Fibroblast of upper back skin (primary cell): ENCODE measurements at regions not wholly inside any gene's neighbourhood (a gene's known extent, or its start where the extent isn't known, plus 50 kb on each side); places are given as distances from the start of the nearest gene placed in this dataset.
"Not testable (repeated sequence)": the region's sequence is repeated elsewhere in the genome, so short reads cannot be mapped to it uniquely, and the experiment has no call there.

Source experiments
- DNase-seq: peaks from one replicate; pipeline ENCODE4 v3.0.0-alpha.2; 2013

- peak; percentile 88 for DNase-seq
These were observed 95.2 kb upstream of the UBE2E1 start for GRCh38 chr3:23710555-23710954.

DNA sequence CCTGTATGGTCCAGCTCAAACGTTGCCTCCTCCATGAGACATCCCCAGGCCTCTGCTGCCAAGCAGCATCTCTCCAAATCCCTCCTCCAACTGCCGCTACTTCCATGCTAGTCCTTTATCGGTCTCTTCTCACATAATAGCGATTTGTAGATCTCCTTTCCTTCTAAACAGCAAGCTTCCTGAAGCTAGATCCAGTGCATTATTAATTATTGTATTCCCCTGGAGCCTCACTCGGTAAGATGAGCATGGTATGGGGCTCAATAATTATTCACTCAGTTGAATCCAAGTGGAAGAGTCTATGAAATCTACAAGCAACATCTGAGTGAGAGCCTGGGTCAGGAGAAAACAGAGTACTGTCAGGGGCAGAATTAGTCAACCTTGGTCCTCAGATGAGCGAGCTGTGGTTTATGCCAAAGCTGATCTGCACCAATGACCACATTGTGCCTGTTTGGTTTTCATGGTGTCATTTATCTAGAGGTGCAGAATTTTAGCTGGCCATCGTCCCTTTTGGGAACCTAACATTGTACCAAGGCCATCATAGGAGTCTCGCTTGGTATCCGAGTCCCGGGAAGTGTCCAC lies 93.8 kb upstream of the UBE2E1 start:
- DNase-seq: no peak

DNA sequence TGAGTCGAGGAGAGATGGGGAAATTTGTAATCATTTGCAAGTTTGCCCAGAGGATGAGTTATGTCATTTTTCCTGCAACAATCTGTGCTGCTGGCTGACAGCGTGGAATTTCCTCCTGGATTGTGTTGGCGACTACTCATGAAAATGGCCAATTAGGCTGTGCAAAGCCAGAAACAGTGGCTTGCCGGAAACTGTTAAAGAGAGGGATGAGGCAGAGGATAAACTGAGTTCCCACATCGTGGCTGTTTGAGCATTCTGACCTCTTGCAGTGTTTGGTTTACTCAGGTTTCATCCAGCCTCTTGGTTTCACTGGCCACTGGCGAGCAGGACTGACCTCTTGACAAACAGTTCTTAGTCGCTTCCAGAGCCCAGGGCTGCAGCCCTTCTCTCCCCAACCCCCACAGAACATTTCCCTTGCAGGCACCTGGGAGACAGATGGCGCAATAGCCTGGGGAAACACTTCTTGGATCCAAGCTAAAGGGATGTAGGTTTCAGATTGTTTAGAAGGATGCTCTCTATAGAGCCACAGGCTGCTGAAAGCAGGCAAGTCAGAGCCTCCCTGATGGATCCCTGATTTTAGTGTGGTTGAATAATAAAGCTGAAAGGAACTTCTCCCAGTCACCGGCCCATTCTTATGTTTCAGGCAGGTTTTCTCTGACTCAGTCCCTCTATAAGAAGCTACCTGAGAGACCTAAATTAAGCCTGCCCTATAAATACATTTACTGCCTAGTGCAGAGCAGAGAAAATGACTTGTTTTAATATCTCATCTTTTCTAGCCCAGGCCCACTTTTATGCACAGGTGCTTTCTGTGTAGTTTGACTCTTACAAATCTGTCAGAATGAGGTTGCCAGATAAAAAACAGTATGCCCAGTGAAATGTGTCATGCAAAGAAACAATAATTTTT lies 92.8 kb upstream of the UBE2E1 start:
- peak; percentile 94 for DNase-seq

- DNase-seq: peak; percentile 86
These were observed 92.1 kb upstream of the UBE2E1 start for GRCh38 chr3:23713641-23714040.

DNA sequence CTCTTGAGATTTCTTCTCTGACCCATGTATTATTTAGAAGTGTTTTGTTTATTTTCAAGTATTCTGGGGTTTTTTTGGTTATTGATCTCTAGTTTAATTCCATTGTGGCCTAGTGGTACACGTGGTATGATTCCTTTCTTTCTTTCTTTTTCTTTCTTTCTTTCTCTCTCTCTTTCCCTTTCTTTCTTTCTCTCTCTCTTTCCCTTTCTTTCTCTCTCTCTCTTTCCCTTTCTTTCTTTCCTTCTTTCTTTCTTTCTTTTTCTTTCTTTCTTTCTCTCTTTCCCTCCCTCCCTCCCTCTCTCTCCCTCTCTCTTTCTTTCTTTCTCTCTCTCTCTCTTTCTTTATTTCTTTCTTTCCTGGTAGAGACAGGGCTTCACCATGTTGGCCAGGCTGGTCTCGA lies 85.7 kb upstream of the UBE2E1 start:
- no peak for DNase-seq

DNA sequence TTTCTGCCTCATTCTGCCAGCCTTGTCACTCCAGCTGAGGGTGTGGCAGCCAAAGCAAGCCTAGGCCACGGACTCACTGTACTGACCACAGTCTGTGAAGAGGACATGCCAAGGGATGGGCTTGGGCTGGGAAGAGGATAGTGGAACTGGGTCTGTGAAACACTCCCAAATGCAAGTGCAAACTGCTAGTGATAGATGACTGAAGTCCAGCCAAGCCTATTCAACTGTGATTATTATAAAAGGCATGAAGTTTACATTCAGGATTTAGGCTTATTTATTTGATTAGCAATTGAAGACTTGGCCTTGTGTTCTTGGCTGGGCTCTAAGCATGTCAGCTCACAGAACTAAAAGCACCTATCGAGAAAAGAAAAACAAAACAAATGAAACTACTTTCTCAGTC lies 84.9 kb upstream of the UBE2E1 start:
- no peak for DNase-seq

DNA sequence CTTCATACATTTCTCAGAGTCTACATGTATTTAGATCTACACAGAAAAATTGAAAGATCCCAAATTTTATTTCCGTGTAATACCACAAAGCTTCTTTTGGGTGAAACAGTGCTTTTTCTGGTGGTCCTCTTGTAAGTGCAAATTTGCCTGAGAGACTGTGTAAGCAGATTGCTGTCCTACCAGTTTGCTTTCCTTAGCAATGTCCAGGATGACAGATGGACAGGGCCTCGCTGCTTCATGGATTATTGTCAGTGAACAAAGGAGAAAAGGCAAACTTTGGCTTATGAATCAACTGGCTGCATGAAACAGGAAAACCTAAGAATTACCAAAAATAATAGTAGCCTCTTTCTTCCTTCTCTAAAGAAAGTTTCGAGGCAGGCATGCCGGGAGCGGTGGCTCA lies 82.6 kb upstream of the UBE2E1 start:
- DNase-seq: no peak

GRCh38 chr3:23723930-23724329 lies 81.8 kb upstream of the UBE2E1 start:
- DNase-seq: no peak

- DNase-seq: no peak
These were observed 78.8 kb upstream of the UBE2E1 start for GRCh38 chr3:23726811-23727548.

DNA sequence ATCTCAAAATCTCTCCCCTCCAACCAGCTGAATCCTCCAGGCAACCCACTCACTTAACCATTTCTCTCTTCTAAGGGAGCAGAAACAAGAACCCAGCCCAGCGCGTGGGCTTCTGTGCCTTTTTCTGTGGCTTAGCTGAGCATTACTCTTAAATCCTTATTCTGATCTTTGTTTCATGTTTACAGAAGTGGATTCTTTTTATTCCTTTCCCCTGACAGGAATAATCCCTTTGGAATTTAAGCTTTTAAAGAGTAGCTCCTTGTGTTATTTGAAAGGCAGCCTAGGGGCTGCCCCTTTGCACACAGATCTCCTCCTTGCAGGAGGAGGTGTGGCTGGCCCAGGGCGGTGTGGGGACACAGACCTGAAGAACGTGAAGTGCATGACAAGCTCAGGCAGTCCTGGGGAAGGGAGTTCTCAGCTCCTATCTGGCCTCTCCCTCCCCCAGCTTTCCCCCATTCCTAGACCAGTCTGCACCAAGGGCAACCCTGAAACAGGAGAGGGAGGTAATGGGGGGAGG lies 77.1 kb upstream of the UBE2E1 start:
- DNase-seq: peak; percentile 68

- DNase-seq: not testable (repeated sequence)
These were observed 76.4 kb upstream of the UBE2E1 start for GRCh38 chr3:23729362-23729761.

- DNase-seq: no peak
These were observed 71.3 kb upstream of the UBE2E1 start for GRCh38 chr3:23734481-23734880.

- DNase-seq: no peak
These were observed 70.7 kb upstream of the UBE2E1 start for GRCh38 chr3:23735062-23735461.

DNA sequence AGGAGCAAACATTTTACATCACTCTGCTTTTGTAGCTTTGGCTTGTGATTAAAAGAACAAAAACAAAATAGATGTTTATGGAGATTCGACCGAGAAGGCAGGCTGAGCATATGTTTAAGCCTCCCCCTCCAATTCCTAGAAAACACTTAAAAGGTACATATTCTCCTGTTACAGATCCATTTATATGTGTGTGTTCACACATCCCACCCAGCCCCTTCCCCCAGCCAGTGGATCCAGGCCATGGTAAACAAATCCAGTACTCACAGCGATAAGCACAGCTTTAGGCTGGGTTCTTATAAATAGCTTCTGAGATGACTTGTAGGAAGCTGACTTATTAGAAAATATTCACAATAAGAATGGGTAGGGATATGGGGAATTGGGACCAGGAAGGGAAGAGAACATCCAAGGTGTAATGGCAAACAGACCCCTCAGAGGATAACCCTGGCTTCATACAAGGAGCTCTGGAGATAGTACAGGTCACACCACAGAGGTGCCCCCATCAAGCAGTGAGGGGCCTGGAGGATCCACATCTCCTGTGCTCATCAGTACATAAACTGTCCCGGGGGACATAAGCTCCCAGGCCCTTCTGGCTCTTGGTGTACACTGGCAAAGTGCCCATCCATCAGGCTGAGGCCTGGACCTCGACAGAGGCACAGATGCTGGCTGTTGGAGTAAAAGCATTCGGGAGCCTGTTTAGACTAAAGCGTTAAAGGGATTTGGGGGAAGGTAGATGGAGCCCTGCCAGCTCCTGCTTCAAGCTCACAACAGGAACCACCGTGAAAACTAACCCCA lies 70.0 kb upstream of the UBE2E1 start:
- DNase-seq: peak; percentile 47

- DNase-seq: no peak
These were observed 66.8 kb upstream of the UBE2E1 start for GRCh38 chr3:23738944-23739343.

- DNase-seq: peak; percentile 72
These were observed 66.2 kb upstream of the UBE2E1 start for GRCh38 chr3:23739536-23739935.

DNA sequence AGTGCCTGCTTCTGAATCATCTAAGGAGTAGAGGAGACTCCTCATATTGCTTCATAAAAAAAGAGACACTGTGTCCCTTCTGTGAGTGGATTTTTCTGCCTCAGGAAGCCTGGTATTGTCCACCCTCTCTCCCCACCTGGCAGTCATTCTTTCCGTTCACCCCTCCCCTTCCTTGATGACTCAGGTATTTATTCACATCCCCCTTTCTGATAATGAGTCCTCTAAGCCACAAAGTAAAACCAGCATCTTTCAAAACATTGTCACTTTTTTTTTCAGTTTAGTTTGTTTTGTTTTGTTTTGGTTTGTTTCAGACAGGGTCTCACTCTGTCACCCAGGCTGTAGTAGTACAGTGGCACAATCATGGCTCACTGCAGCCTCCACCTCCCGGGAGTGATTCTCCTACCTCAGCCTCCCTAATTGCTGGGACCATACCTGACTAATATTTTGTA lies 65.2 kb upstream of the UBE2E1 start:
- DNase-seq: no peak

GRCh38 chr3:23741036-23741706 lies 64.6 kb upstream of the UBE2E1 start:
- DNase-seq: no peak

DNA sequence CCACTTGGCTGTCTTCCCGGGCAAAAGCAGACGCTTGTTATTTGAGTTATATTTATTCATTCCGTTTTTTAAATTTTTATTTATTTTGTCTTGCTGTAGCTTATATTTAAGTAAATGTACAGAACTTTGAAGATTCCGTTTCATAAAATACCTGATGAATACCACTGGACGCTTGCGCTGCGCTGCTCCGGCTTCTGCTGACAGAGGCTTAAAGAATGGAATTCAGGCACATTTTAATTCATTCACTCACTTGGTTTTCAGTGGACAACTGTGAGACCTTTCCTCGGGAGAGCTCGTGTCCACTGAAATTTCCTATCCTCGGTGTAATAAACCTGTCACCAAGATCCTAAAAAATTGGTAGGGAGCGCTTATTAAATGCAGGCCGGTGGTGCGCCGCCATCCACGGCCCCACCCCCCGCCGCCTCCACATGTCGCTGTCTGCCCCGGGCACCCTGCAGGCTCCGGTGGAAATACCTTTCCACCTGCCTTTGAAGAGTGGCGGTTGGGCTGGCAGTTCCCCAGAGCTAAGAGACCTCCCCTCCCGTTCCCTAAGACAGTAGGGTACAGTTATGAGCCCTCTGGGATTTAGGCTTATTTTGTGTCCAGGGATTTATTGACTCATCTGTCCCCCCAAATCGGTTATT lies 62.5 kb upstream of the UBE2E1 start:
- DNase-seq: no peak

DNA sequence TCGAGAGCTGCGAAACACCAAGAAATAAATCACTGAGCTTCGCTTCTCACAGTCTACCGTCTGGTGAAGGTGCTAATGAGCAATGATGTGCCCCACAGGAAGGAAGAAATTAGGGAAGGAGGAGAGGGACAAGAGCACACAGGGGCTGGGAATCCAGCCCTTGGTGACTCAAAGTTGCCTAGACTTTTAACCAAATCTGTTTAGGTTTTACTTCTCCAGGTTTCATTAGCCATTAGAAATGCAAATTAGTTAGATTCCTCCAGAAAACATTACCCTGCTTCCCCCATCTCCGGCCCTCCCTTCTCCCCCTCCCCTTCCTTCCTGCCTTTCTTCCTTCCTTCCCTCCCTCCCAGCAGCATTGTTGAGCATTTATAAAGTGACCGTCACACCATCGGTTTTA lies 59.3 kb upstream of the UBE2E1 start:
- no peak for DNase-seq

DNA sequence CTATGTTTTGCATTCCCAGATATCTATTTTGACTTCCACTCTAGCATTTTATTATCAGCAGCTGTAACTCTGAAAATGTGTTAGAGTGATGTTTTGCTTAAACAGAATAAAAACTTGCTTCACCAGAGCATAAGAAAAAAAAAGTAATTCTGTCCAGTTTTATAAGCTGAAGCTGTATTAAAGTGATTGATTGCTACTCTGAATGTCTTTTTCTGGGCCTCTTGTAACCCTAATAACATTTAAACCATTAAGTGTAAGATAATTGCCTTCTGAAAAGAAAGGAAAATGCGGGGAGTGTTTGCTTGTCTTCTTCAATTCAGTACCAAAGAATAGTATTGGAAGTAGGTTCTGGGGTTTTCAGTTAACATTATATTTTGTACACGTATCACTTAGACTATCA lies 57.9 kb upstream of the UBE2E1 start:
- no peak for DNase-seq
